Activated naive CD4-positive, alpha-beta T cell treated with anti-CD3 and anti-CD28 coated beads for 36 hours (primary cell): ENCODE measurements at regions not wholly inside any gene's neighbourhood (a gene's known extent, or its start where the extent isn't known, plus 50 kb on each side); places are given as distances from the start of the nearest gene placed in this dataset.

Experiments
- CTCF ChIA-PET: fragments of 350-600 bp; sonication (Branson Sonifier 250); formaldehyde crosslinking; loops from one replicate; lab custom pipeline; 2021; ENCODE audit warnings: antibody characterized with exemption; lab: Charles Lee
- DNase-seq: peaks from one replicate; pipeline ENCODE4 v3.0.0-alpha.2; 2020
- H3K27ac Mint-ChIP-seq: one replicate; pipeline ENCODE4 v1.8.0; 2021; ENCODE audit warnings: mild to moderate bottlenecking, mixed read lengths
- H3K27me3 Mint-ChIP-seq: one replicate; pipeline ENCODE4 v1.8.0; 2021; ENCODE audit warnings: low read depth, mixed read lengths
- H3K36me3 Mint-ChIP-seq: one replicate; pipeline ENCODE4 v1.8.0; 2021; ENCODE audit warnings: low read depth, mixed read lengths
- H3K4me1 Mint-ChIP-seq: one replicate; pipeline ENCODE4 v1.8.0; 2021; ENCODE audit warnings: low read depth, mixed read lengths
- H3K4me3 Mint-ChIP-seq: one replicate; pipeline ENCODE4 v1.8.0; 2021; ENCODE audit warnings: mild to moderate bottlenecking, moderate library complexity, mixed read lengths
- H3K9me3 Mint-ChIP-seq: one replicate; pipeline ENCODE4 v1.8.0; 2021; ENCODE audit warnings: mixed read lengths
- intact Hi-C: fragments of 100-400 bp; cut with micrococcal nuclease; formaldehyde crosslinking; loops from one replicate; pipeline ENCODE4 v1.15.1; 2023

- Mint-ChIP-seq H3K36me3 (no peaks in the 10 kb centered on the region), H3K27ac (no peak overlapping the region), H3K27me3 (no peaks in the 10 kb centered on the region), H3K4me3 (no peak overlapping the region), H3K9me3 (no peaks in the 10 kb centered on the region), H3K4me1 (peaks cover 6% of the 10 kb centered on the region)
- DNase-seq, result no peak
- CTCF ChIA-PET, result no interaction called here
- intact Hi-C loops, result loop anchor here (10.0 kb wide), 1 partner anchor 748 kb away; no protein-coding TSS in a partner anchor
These were observed 116.2 kb downstream of the TNFAIP3 start for GRCh38 chr6:137983269-137983668.

DNA sequence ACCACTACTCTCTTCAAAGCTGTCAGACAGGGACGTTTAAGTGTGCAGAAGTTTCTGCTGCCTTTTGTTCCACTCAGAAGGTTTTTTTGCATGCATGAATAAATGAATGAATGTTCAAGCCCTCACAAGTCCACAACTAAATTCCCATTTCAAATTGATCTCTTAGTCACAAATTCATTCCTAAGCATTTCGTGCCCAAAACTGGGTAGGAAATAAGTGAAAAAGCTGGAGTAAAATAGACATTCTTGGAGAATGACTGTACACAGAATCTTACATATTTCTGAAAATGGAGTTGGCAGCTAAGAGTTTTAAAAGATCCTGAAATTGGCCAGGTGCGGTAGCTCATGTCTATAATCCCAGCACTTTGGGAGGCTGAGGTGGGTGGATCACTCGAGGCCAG, 117.6 kb downstream of the PERP start:
- Mint-ChIP-seq H3K4me3 (no peak overlapping the region), H3K27ac (no peak overlapping the region), H3K4me1 (no peaks in the 10 kb centered on the region), H3K27me3 (no peaks in the 10 kb centered on the region), H3K36me3 (no peaks in the 10 kb centered on the region), H3K9me3 (no peaks in the 10 kb centered on the region)
- intact Hi-C loops, result loop anchor here (10.0 kb wide), 1 partner anchor 755 kb away; no protein-coding TSS in a partner anchor
- no peak for DNase-seq
- CTCF ChIA-PET, result interaction anchor here (0.8 to 2.3 kb wide), 4 partner anchors 11 to 118 kb away, joined by 3 to 9 read pairs (median 6); no protein-coding TSS in a partner anchor

GRCh38 chr6:137995371-137995770, 111.8 kb downstream of the PERP start:
- H3K27ac Mint-ChIP-seq, result no peak overlapping the region
- intact Hi-C loops, result no loop called here
- CTCF ChIA-PET, result interaction anchor here (1.0 to 1.2 kb wide), 2 partner anchors 12 to 291 kb away, joined by 3 read pairs; no protein-coding TSS in a partner anchor
- peaks cover 5% of the 10 kb centered on the region for H3K9me3 Mint-ChIP-seq
- no peak overlapping the region for H3K4me3 Mint-ChIP-seq
- no peaks in the 10 kb centered on the region for H3K27me3 Mint-ChIP-seq
- no peaks in the 10 kb centered on the region for H3K4me1 Mint-ChIP-seq
- no peaks in the 10 kb centered on the region for H3K36me3 Mint-ChIP-seq
- DNase-seq, result no peak

GRCh38 chr6:137998461-137999019, 108.7 kb downstream of the PERP start:
- Mint-ChIP-seq H3K4me1 (no peaks in the 10 kb centered on the region), H3K27me3 (peaks cover 3% of the 10 kb centered on the region), H3K4me3 (no peak overlapping the region), H3K36me3 (no peaks in the 10 kb centered on the region), H3K9me3 (peaks cover 5% of the 10 kb centered on the region), H3K27ac (no peak overlapping the region)
- no peak for DNase-seq
- CTCF ChIA-PET, result no interaction called here
- intact Hi-C loops, result no loop called here

GRCh38 chr6:137999815-138000214, 107.4 kb downstream of the PERP start:
- no peak for DNase-seq
- CTCF ChIA-PET, result interaction anchor here (0.7 to 4.5 kb wide), 6 partner anchors 28 to 296 kb away, joined by 3 to 35 read pairs (median 7); partner anchors contain the start of gene PERP
- Mint-ChIP-seq H3K4me3 (no peak overlapping the region), H3K27me3 (peaks cover 3% of the 10 kb centered on the region), H3K27ac (no peak overlapping the region), H3K9me3 (peaks cover 5% of the 10 kb centered on the region), H3K4me1 (peaks cover 2% of the 10 kb centered on the region), H3K36me3 (no peaks in the 10 kb centered on the region)
- intact Hi-C loops, result loop anchor here (5.0 to 10.0 kb wide), 3 partner anchors 505 to 905 kb away; partner anchors contain the start of gene OLIG3

DNA sequence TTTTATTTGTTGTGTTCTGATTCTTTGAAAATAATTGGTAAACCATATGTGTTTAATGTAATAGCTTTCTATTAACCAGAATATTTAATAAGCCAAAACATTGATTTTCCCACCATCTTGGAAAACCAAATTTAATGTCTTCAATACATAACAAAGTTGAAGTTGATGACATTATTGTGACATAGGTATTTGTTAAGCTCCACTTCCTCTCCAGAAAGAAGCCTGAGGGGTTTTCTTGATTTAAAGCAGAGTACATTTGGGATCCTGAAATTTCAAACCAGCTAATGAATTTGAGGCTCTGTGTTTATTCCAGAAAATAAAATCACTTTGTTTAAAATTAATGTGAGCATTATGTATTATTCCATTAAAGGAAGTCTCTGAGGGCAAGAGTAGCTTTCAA, 106.3 kb downstream of the PERP start:
- Mint-ChIP-seq H3K4me3 (no peak overlapping the region), H3K4me1 (peaks cover 10% of the 10 kb centered on the region), H3K27ac (no peak overlapping the region), H3K9me3 (peaks cover 5% of the 10 kb centered on the region), H3K27me3 (peaks cover 3% of the 10 kb centered on the region), H3K36me3 (no peaks in the 10 kb centered on the region)
- CTCF ChIA-PET, result interaction anchor here (0.6 to 4.5 kb wide), 23 partner anchors 10 to 509 kb away, joined by 3 to 35 read pairs (median 4); partner anchors contain the start of gene PERP
- DNase-seq, result no peak
- intact Hi-C loops, result loop anchor here (1.0 to 10.0 kb wide), 4 partner anchors 108 to 906 kb away; partner anchors contain the start of gene OLIG3

GRCh38 chr6:138001750-138002349, 105.4 kb downstream of the PERP start:
- Mint-ChIP-seq H3K9me3 (peaks cover 2% of the 10 kb centered on the region), H3K27me3 (peaks cover 3% of the 10 kb centered on the region), H3K36me3 (no peaks in the 10 kb centered on the region), H3K4me1 (peaks cover 16% of the 10 kb centered on the region), H3K4me3 (no peak overlapping the region), H3K27ac (no peak overlapping the region)
- intact Hi-C loops, result loop anchor here (1.0 to 10.0 kb wide), 5 partner anchors 51 to 907 kb away; partner anchors contain the start of gene OLIG3
- CTCF ChIA-PET, result interaction anchor here (0.6 to 4.5 kb wide), 12 partner anchors 11 to 513 kb away, joined by 3 to 35 read pairs (median 5); partner anchors contain the start of gene HEBP2
- DNase-seq, result peak; percentile 84

DNA sequence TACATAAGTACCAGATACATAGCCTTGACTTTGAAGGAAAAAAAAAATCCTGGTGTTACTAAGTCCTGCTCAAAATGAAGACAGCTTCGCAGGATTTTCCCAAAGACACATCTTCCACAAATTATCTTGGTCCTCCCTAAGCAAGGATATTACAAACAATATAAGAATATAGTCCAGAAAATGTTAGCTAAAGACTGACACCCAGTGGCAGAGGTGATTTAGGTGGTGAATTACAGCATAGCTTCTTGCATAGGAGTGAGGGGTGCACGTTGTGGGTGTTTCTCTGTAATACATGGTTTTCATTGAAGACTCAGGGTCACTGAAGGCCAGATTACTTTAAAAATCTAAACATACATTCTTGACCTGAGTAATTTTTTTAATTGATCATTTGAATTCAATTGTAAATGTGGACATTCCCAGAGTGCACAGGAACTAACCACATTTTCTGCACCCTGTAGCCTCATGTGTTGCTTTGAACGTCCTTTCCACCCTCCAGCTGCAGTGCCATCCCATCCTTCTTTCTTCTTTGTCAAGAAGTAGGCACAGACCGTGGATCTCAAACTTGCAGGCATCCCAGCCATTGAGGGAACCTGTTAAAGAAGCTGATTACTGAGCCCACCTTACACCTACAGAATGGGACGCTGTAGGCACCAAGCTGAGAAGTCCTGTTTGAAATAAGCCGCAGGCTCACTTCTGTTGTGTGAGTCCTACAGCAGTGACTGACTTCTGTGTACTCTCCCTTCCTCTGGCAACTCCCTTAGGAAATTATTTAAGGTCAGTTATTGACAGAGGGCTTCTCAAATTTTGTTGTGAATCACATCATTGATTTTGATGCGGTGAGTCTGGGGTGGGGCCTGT, 102.6 kb downstream of the PERP start:
- H3K9me3 Mint-ChIP-seq, result no peaks in the 10 kb centered on the region
- peaks cover 3% of the 10 kb centered on the region for H3K27me3 Mint-ChIP-seq
- no peak overlapping the region for H3K27ac Mint-ChIP-seq
- H3K4me3 Mint-ChIP-seq, result no peak overlapping the region
- CTCF ChIA-PET, result interaction anchor here (0.5 to 4.7 kb wide), 39 partner anchors 12 to 1050 kb away, joined by 3 to 31 read pairs (median 4); partner anchors contain the start of gene PERP
- intact Hi-C loops, result loop anchor here (1.0 to 10.0 kb wide), 9 partner anchors 29 to 910 kb away; partner anchors contain the start of genes HEBP2 and OLIG3
- peak; percentile 51 for DNase-seq
- H3K4me1 Mint-ChIP-seq, result peaks cover 20% of the 10 kb centered on the region
- H3K36me3 Mint-ChIP-seq, result no peaks in the 10 kb centered on the region

GRCh38 chr6:138005846-138006245, 101.4 kb downstream of the PERP start:
- Mint-ChIP-seq H3K4me1 (peaks cover 20% of the 10 kb centered on the region), H3K36me3 (no peaks in the 10 kb centered on the region), H3K9me3 (no peaks in the 10 kb centered on the region), H3K4me3 (no peak overlapping the region), H3K27me3 (peaks cover 3% of the 10 kb centered on the region), H3K27ac (peak overlapping the region; percentile 66)
- peak; percentile 81 for DNase-seq
- CTCF ChIA-PET, result interaction anchor here (0.8 to 4.7 kb wide), 16 partner anchors 11 to 312 kb away, joined by 3 to 31 read pairs (median 6); partner anchors contain the start of gene PERP
- intact Hi-C loops, result loop anchor here (1.0 to 10.0 kb wide), 6 partner anchors 61 to 911 kb away; partner anchors contain the start of genes HEBP2, IFNGR1 and OLIG3

DNA sequence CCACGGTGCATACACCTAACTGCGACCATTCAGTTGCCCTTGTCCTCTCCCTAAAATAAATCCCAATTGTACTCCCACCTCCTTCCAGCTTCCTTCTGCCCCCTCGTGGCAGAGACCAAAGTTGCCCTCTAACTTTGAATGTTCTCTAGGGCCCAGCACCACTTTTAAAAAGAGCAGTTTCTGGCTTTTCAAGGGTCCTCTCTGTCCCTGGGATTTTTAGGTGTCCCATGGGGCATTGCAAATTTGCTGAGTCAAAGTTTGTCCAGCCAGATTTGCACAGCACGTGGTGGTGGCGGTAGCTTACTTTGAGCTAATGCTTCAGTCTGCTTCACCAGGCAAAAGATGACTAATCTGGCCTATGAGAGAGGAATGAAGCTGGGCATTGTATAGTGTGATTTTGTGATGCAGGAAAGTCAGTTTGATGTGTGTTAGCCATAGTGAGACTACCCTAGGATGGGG, 100.2 kb downstream of the PERP start:
- H3K4me3 Mint-ChIP-seq, result no peak overlapping the region
- H3K27ac Mint-ChIP-seq, result peak overlapping the region; percentile 34
- H3K4me1 Mint-ChIP-seq, result peaks cover 20% of the 10 kb centered on the region
- CTCF ChIA-PET, result interaction anchor here (0.8 to 4.7 kb wide), 32 partner anchors 9 to 407 kb away, joined by 3 to 31 read pairs (median 3); partner anchors contain the start of gene PERP
- no peaks in the 10 kb centered on the region for H3K27me3 Mint-ChIP-seq
- H3K36me3 Mint-ChIP-seq, result no peaks in the 10 kb centered on the region
- no peaks in the 10 kb centered on the region for H3K9me3 Mint-ChIP-seq
- peak; percentile 55 for DNase-seq
- intact Hi-C loops, result loop anchor here (5.0 to 10.0 kb wide), 3 partner anchors 395 to 912 kb away; partner anchors contain the start of genes HEBP2 and OLIG3

- H3K4me1 Mint-ChIP-seq, result peaks cover 20% of the 10 kb centered on the region
- intact Hi-C loops, result loop anchor here (5.0 to 10.0 kb wide), 3 partner anchors 394 to 914 kb away; partner anchors contain the start of genes HEBP2 and OLIG3
- no peak for DNase-seq
- H3K36me3 Mint-ChIP-seq, result no peaks in the 10 kb centered on the region
- CTCF ChIA-PET, result interaction anchor here (0.7 to 2.3 kb wide), 3 partner anchors 16 to 304 kb away, joined by 3 to 12 read pairs (median 4); no protein-coding TSS in a partner anchor
- no peak overlapping the region for H3K4me3 Mint-ChIP-seq
- no peaks in the 10 kb centered on the region for H3K27me3 Mint-ChIP-seq
- no peaks in the 10 kb centered on the region for H3K9me3 Mint-ChIP-seq
- H3K27ac Mint-ChIP-seq, result no peak overlapping the region
These were observed 98.4 kb downstream of the PERP start for GRCh38 chr6:138008791-138009190.
